ENCODE measurements at regions not wholly inside any gene's neighbourhood (a gene's known extent, or its start where the extent isn't known, plus 50 kb on each side); places are given as distances from the start of the nearest gene placed in this dataset.
"Not testable (repeated sequence)": the region's sequence is repeated elsewhere in the genome, so short reads cannot be mapped to it uniquely, and the experiment has no call there.

DNA sequence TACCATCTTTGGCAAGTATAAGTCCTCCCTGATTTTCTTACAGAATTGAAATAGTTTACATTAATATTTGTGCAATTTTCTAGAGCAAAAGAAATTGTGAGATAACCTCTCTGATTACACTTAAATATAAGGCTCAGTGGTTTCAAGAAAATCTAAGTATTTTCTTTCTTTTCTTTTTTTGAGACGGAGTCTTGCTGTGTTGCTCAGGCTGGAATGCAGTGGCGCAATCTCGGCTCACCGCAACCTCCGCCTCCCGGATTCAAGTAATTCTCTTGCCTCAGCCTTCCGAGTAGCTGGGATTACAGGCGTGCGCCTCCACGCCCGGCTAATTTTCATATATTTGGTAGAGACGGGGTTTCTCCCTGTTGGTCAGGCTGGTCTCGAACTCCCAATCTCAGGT is 813.9 kb upstream of the SLC10A2 start:
- not testable (repeated sequence) for TF ChIP-seq EZH2 (IDR thresholded peaks at IDR 0.05; ENCODE audit: low read length, unreplicated experiment); EZH2phosphoT487 (IDR thresholded peaks at IDR 0.05; ENCODE audit: borderline replicate concordance, low read length)
- TF ChIP-seq, protein P1, sequence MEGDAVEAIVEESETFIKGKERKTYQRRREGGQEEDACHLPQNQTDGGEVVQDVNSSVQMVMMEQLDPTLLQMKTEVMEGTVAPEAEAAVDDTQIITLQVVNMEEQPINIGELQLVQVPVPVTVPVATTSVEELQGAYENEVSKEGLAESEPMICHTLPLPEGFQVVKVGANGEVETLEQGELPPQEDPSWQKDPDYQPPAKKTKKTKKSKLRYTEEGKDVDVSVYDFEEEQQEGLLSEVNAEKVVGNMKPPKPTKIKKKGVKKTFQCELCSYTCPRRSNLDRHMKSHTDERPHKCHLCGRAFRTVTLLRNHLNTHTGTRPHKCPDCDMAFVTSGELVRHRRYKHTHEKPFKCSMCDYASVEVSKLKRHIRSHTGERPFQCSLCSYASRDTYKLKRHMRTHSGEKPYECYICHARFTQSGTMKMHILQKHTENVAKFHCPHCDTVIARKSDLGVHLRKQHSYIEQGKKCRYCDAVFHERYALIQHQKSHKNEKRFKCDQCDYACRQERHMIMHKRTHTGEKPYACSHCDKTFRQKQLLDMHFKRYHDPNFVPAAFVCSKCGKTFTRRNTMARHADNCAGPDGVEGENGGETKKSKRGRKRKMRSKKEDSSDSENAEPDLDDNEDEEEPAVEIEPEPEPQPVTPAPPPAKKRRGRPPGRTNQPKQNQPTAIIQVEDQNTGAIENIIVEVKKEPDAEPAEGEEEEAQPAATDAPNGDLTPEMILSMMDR (conservative IDR thresholded peaks at IDR 0.05; ENCODE audit: low read depth, low read length) = not testable (repeated sequence)
